Cardiac fibroblast (primary cell): ENCODE measurements at regions not wholly inside any gene's neighbourhood (a gene's known extent, or its start where the extent isn't known, plus 50 kb on each side); places are given as distances from the start of the nearest gene placed in this dataset.
"Not testable (repeated sequence)": the region's sequence is repeated elsewhere in the genome, so short reads cannot be mapped to it uniquely, and the experiment has no call there.

Experiments used
- DNase-seq, 2 donors: peaks; one replicate each; pipeline versions ENCODE4 v3.0.0 to v3.0.0-alpha.2; 2010; ENCODE audit warnings: low read depth in 2 of 2
- H3K4me3 ChIP-seq, 2 donors: replicated peaks in 1 of 2; 1 replicate in 1 of 2; 2 replicates in 1 of 2; pipeline ENCODE4 v1.5.1; 2011; ENCODE audit warnings: low read depth in 2 of 2, low read length in 2 of 2, mild to moderate bottlenecking in 2 of 2, moderate library complexity in 1 of 2
- CTCF ChIP-seq: IDR thresholded peaks from one replicate; pipeline ENCODE4 v1.5.1; 2011; ENCODE audit warnings: low read depth, mild to moderate bottlenecking, low read length, inconsistent platforms

DNA sequence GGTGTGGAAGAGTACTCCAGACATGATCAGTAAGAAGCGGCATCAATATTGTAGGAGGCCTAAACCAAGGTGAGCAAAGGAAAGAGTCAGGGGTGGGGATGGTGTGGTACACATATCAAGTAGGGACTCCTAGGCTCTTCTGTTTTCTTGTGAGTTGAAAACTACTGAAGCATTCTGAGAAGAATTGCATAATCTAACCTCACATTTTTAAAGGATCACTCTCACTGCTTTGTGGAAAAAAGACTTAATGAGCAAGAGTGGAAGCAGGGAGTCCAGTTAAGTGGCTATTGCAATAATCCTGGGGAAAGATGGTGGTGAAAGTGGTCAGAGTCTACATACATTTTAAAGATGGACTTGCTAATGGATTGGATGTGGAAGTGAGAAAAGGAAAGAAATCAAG, 899.5 kb upstream of the FAM98A start:
- TF ChIP-seq CTCF, result no peak
- H3K4me3 ChIP-seq, result no peak overlapping the region
- no peak for DNase-seq

DNA sequence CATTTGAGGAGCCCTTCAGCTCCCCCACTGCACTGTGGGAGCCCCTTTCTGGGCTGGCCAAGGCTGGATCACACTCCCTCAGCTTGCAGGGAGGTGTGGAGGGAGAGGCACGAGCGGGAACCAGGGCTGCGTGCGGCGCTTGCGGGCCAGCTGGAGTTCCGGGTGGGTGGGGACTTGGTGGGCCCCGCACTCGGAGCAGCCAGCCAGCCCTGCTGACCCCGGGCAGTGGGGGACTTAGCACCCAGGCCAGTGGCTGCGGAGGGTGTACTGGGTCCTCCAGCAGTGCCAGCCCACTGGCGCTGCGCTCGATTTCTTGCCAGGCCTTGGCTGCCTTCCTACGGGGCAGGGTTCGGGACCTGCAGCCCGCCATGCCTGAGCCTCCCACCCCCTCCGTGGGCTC, 895.1 kb upstream of the FAM98A start:
- DNase-seq, H3K4me3 ChIP-seq: not testable (repeated sequence)

DNA sequence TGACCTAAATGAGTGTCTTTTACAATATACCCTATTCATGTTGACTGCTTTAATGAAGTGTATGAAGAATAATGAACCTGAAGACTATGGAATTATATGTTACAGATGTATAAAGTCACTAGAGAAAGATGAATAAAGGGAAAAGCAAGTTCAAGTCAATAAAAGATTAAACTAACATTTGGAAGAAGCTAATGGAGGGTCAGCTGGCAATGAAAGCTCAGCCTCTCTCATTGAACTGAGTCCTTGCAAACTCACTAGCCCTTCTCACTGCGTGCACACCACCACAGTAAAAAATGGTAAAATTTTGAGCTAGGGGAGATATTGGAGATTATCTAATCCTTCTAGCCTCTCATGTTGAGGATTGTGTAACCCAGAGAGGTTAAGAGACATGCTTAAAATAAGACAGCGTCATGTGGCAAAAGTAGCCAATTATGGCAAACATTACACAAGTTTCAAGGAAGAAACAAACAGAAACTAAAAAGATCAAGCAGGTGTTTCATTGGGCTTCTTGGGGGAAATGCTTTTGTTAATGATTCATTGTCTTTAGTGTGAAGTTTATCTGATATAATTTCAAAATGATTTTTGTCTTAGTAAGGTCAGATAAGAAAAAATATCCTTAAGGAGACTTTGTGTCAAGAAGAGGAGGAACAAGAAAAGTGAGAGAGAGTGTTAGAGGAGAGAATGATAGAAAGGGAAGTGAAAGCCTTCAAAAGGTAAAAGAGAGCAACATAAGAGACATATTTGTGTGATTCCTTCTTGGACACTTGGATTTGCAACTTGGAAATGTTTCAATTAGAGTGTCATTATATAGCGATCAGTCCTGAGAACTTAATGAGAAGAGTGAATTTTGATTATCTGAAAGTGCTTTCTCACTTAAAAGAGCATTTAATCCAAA, 893.7 kb upstream of the FAM98A start:
- no peak for DNase-seq
- H3K4me3 ChIP-seq, result no peak overlapping the region
- no peak for TF ChIP-seq CTCF

- TF ChIP-seq CTCF, result no peak
- H3K4me3 ChIP-seq, result no peak overlapping the region
- no peak for DNase-seq
These were observed 887.9 kb upstream of the FAM98A start for GRCh38 chr2:34486965-34487364.

DNA sequence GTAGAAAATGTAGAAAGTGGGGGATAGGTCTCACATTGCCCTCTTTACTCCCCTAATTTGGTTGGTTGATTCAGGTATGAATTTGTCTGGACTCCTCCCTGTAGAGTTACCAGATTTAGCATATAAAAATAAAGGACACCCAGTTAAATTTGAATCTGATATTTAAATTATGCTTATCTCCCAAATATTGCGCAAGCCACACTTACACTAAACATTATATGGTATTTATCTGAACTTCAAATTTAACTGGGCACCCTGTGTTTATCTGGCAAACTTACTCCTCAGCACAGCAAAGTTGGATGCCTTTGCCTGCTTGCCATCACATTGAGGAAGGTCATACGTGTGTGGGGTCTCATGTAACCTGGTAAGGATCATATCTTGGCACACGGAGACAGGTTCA, 882.4 kb upstream of the FAM98A start:
- no peak overlapping the region for H3K4me3 ChIP-seq
- no peak for TF ChIP-seq CTCF
- DNase-seq, result no peak

GRCh38 chr2:34480366-34480765, 881.3 kb upstream of the FAM98A start:
- H3K4me3 ChIP-seq, result no peak overlapping the region
- DNase-seq, result no peak
- no peak for TF ChIP-seq CTCF

GRCh38 chr2:34475156-34475555, 876.1 kb upstream of the FAM98A start:
- no peak for DNase-seq
- H3K4me3 ChIP-seq, result no peak overlapping the region
- no peak for TF ChIP-seq CTCF
